HG03520 (cell line): ENCODE measurements at regions not wholly inside any gene's neighbourhood (a gene's known extent, or its start where the extent isn't known, plus 50 kb on each side); places are given as distances from the start of the nearest gene placed in this dataset.
"Not testable (repeated sequence)": the region's sequence is repeated elsewhere in the genome, so short reads cannot be mapped to it uniquely, and the experiment has no call there.

Source experiments
- ATAC-seq: cut with Tn5 transposase; IDR thresholded peaks from one replicate; pipeline ENCODE4 v1.9.1; 2021; ENCODE audit warnings: mild to moderate bottlenecking, moderate library complexity; ENCODE audit not compliant: unreplicated experiment

GRCh38 chr18:34942276-34942675, 98.9 kb upstream of the MAPRE2 start:
- no peak for ATAC-seq

GRCh38 chr18:34942975-34943374, 98.2 kb upstream of the MAPRE2 start:
- no peak for ATAC-seq

GRCh38 chr18:34943587-34943986, 97.6 kb upstream of the MAPRE2 start:
- no peak for ATAC-seq

- ATAC-seq: no peak
These were observed 93.5 kb upstream of the MAPRE2 start for GRCh38 chr18:34947711-34948125.

- no peak for ATAC-seq
These were observed 89.4 kb upstream of the MAPRE2 start for GRCh38 chr18:34951625-34952379.

- no peak for ATAC-seq
These were observed 88.0 kb upstream of the MAPRE2 start for GRCh38 chr18:34953212-34953611.

- not testable (repeated sequence) for ATAC-seq
These were observed 85.7 kb upstream of the MAPRE2 start for GRCh38 chr18:34955494-34955893.

- no peak for ATAC-seq
These were observed 84.5 kb upstream of the MAPRE2 start for GRCh38 chr18:34956663-34957062.

GRCh38 chr18:34957119-34957863, 83.9 kb upstream of the MAPRE2 start:
- no peak for ATAC-seq

GRCh38 chr18:34957864-34958259, 83.4 kb upstream of the MAPRE2 start:
- ATAC-seq: no peak

GRCh38 chr18:34959211-34959829, 81.9 kb upstream of the MAPRE2 start:
- ATAC-seq: no peak

- no peak for ATAC-seq
These were observed 81.2 kb upstream of the MAPRE2 start for GRCh38 chr18:34959989-34960388.

GRCh38 chr18:34965108-34965507, 76.1 kb upstream of the MAPRE2 start:
- ATAC-seq: no peak

- ATAC-seq: no peak
These were observed 75.6 kb upstream of the MAPRE2 start for GRCh38 chr18:34965566-34965965.

- no peak for ATAC-seq
These were observed 71.1 kb upstream of the MAPRE2 start for GRCh38 chr18:34970106-34970505.

- ATAC-seq: no peak
These were observed 69.9 kb upstream of the MAPRE2 start for GRCh38 chr18:34971313-34971712.

- ATAC-seq: no peak
These were observed 68.3 kb upstream of the MAPRE2 start for GRCh38 chr18:34972765-34973414.

- no peak for ATAC-seq
These were observed 65.1 kb upstream of the MAPRE2 start for GRCh38 chr18:34976123-34976522.

- ATAC-seq: peak; percentile 21
These were observed 64.7 kb upstream of the MAPRE2 start for GRCh38 chr18:34976534-34976898.

- ATAC-seq: peak; percentile 61
These were observed 64.0 kb upstream of the MAPRE2 start for GRCh38 chr18:34976899-34977837.
